ENCODE measurements at regions not wholly inside any gene's neighbourhood (a gene's known extent, or its start where the extent isn't known, plus 50 kb on each side); places are given as distances from the start of the nearest gene placed in this dataset.

GRCh38 chr1:170402476-170403311 is 129.3 kb upstream of the GORAB start:
- no peak for TF ChIP-seq CTCF (conservative IDR thresholded peaks at IDR 0.05; ENCODE audit: low read depth, low read length)
- DNase-seq (ENCODE audit: low read depth) = no peak
- H3K4me3 ChIP-seq (ENCODE audit: low read depth, low read length) = no peak overlapping the region

- no peak overlapping the region for H3K4me3 ChIP-seq (ENCODE audit: low read depth, low read length)
- no peak for TF ChIP-seq CTCF (conservative IDR thresholded peaks at IDR 0.05; ENCODE audit: low read depth, low read length)
- no peak for DNase-seq (ENCODE audit: low read depth)
Measured at GRCh38 chr1:170407138-170407537, 124.8 kb upstream of the GORAB start.

- no peak for TF ChIP-seq CTCF (conservative IDR thresholded peaks at IDR 0.05; ENCODE audit: low read depth, low read length)
- DNase-seq (ENCODE audit: low read depth) = no peak
- no peak overlapping the region for H3K4me3 ChIP-seq (ENCODE audit: low read depth, low read length)
Measured at GRCh38 chr1:170407581-170407980, 124.4 kb upstream of the GORAB start.

GRCh38 chr1:170410401-170411166 is 121.4 kb upstream of the GORAB start:
- DNase-seq (ENCODE audit: low read depth) = no peak
- H3K4me3 ChIP-seq (ENCODE audit: low read depth, low read length) = no peak overlapping the region
- TF ChIP-seq CTCF (conservative IDR thresholded peaks at IDR 0.05; ENCODE audit: low read depth, low read length) = no peak

GRCh38 chr1:170414989-170415709 is 116.8 kb upstream of the GORAB start:
- DNase-seq (ENCODE audit: low read depth) = no peak
- TF ChIP-seq CTCF (conservative IDR thresholded peaks at IDR 0.05; ENCODE audit: low read depth, low read length) = no peak
- no peak overlapping the region for H3K4me3 ChIP-seq (ENCODE audit: low read depth, low read length)

GRCh38 chr1:170415710-170416372 is 116.1 kb upstream of the GORAB start:
- TF ChIP-seq CTCF (conservative IDR thresholded peaks at IDR 0.05; ENCODE audit: low read depth, low read length) = no peak
- no peak overlapping the region for H3K4me3 ChIP-seq (ENCODE audit: low read depth, low read length)
- DNase-seq (ENCODE audit: low read depth) = no peak
